Liver (tissue), 8 donors: ENCODE measurements at regions not wholly inside any gene's neighbourhood (a gene's known extent, or its start where the extent isn't known, plus 50 kb on each side); places are given as distances from the start of the nearest gene placed in this dataset.

Experiments used
- DNase-seq: peaks from one replicate; pipeline ENCODE4 v3.0.0-alpha.2; 2017; ENCODE audit warnings: low spot score
- H3K27ac ChIP-seq, 2 donors: one replicate each; pipeline ENCODE4 v1.7.0; 2013; ENCODE audit warnings: inconsistent platforms in 2 of 2, low read length in 2 of 2, control low read depth in 1 of 2, low read depth in 1 of 2, mild to moderate bottlenecking in 1 of 2
- H3K27me3 ChIP-seq, 4 donors: one replicate each; pipeline versions ENCODE4 v1.6.1 to v1.7.0; 2013; ENCODE audit warnings: low read length in 3 of 4, inconsistent platforms in 1 of 4, mild to moderate bottlenecking in 1 of 4, moderate library complexity in 1 of 4; ENCODE audit not compliant: control insufficient read depth in 4 of 4, insufficient read depth in 4 of 4
- H3K36me3 ChIP-seq, 4 donors: one replicate each; pipeline versions ENCODE4 v1.6.1 to v1.7.0; 2013; ENCODE audit warnings: low read length in 3 of 4, mild to moderate bottlenecking in 3 of 4, low read depth in 1 of 4, moderate library complexity in 1 of 4; ENCODE audit not compliant: control insufficient read depth in 4 of 4, insufficient read depth in 3 of 4
- H3K4me1 ChIP-seq, 4 donors: one replicate each; pipeline versions ENCODE4 v1.6.1 to v1.7.0; 2013; ENCODE audit warnings: low read length in 3 of 4, mild to moderate bottlenecking in 3 of 4, moderate library complexity in 1 of 4; ENCODE audit not compliant: control insufficient read depth in 4 of 4, insufficient read depth in 4 of 4
- H3K4me3 ChIP-seq, 3 donors: one replicate each; pipeline versions ENCODE4 v1.6.1 to v1.7.0; 2013; ENCODE audit warnings: low read length in 3 of 3, control low read depth in 1 of 3, low read depth in 1 of 3, mild to moderate bottlenecking in 1 of 3
- H3K9ac ChIP-seq, 2 donors: one replicate each; pipeline ENCODE4 v1.7.0; 2013; ENCODE audit warnings: low read length in 2 of 2, mild to moderate bottlenecking in 2 of 2, moderate library complexity in 2 of 2, control low read depth in 1 of 2, low read depth in 1 of 2
- H3K9me3 ChIP-seq, 4 donors: one replicate each; pipeline versions ENCODE4 v1.6.1 to v1.7.0; 2013; ENCODE audit warnings: low read length in 3 of 4; ENCODE audit not compliant: control insufficient read depth in 4 of 4
- EGR1 ChIP-seq, 2 donors: IDR thresholded peaks; 2 replicates each; pipeline ENCODE4 v1.6.1; 2016 to 2018; ENCODE audit warnings: antibody characterized with exemption in 2 of 2, low read depth in 2 of 2
- FOXA1 ChIP-seq: IDR thresholded peaks from 2 replicates; pipeline ENCODE4 v1.6.1; 2016; ENCODE audit warnings: antibody characterized with exemption
- FOXA2 ChIP-seq: IDR thresholded peaks from 2 replicates; pipeline ENCODE4 v1.6.1; 2016; ENCODE audit warnings: antibody characterized with exemption
- GABPA ChIP-seq, 2 donors: IDR thresholded peaks in 1 of 2; conservative IDR thresholded peaks in 1 of 2; 2 replicates each; pipeline ENCODE4 v1.6.1; 2016; ENCODE audit warnings: antibody characterized with exemption in 2 of 2, mild to moderate bottlenecking in 1 of 2, moderate library complexity in 1 of 2
- HNF4A ChIP-seq, 2 donors: conservative IDR thresholded peaks; 2 replicates each; pipeline ENCODE4 v1.6.1; 2016; ENCODE audit warnings: antibody characterized with exemption in 2 of 2, mild to moderate bottlenecking in 2 of 2
- HNF4G ChIP-seq: IDR thresholded peaks from 2 replicates; pipeline ENCODE4 v1.6.1; 2016; ENCODE audit warnings: antibody characterized with exemption
- JUND ChIP-seq, 2 donors: IDR thresholded peaks; 2 replicates each; pipeline ENCODE4 v1.6.1; 2016; ENCODE audit warnings: antibody characterized with exemption in 2 of 2
- RAD21 ChIP-seq, 2 donors: IDR thresholded peaks; 2 replicates each; pipeline ENCODE4 v1.6.1; 2016; ENCODE audit warnings: antibody characterized with exemption in 2 of 2, mild to moderate bottlenecking in 2 of 2
- RXRA ChIP-seq, 2 donors: IDR thresholded peaks; 2 replicates each; pipeline ENCODE4 v1.6.1; 2017 to 2018; ENCODE audit warnings: antibody characterized with exemption in 2 of 2, mild to moderate bottlenecking in 1 of 2
- SP1 ChIP-seq: IDR thresholded peaks from 2 replicates; pipeline ENCODE4 v1.6.1; 2018; ENCODE audit warnings: antibody characterized with exemption, mild to moderate bottlenecking
- TAF1 ChIP-seq: conservative IDR thresholded peaks from 2 replicates; pipeline ENCODE4 v1.6.1; 2016; ENCODE audit warnings: antibody characterized with exemption, mild to moderate bottlenecking
- YY1 ChIP-seq: IDR thresholded peaks from 2 replicates; pipeline ENCODE4 v1.6.1; 2016; ENCODE audit warnings: antibody characterized with exemption, mild to moderate bottlenecking
- WGBS: extraction: QIAGEN DNeasy Blood & Tissue Kit; methylation state at CpG from one replicate; pipeline ENCODE4 v1.1.7; 2013; 5-methylcytosine and 5-hydroxymethylcytosine counted together
- TF ChIP-seq, protein P1 (sequence below): IDR thresholded peaks from 2 replicates; pipeline ENCODE4 v1.6.1; 2016; ENCODE audit warnings: antibody characterized with exemption
- TF ChIP-seq, protein P2 (sequence below): IDR thresholded peaks from 2 replicates; pipeline ENCODE4 v1.6.1; 2016; ENCODE audit warnings: antibody characterized with exemption
- TF ChIP-seq, protein P3 (sequence below): IDR thresholded peaks from 2 replicates; pipeline ENCODE4 v1.6.1; 2016; ENCODE audit warnings: antibody characterized with exemption, mild to moderate bottlenecking
- TF ChIP-seq, protein P4 (sequence below): fragments of 150-350 bp; IDR thresholded peaks from 2 replicates; pipeline ENCODE4 v1.5.1; 2017; ENCODE audit warnings: improper control_type of control experiment, low read depth, low read length; ENCODE audit not compliant: missing input control
- TF ChIP-seq, protein P5 (sequence below): IDR thresholded peaks from 2 replicates; pipeline ENCODE4 v1.6.1; 2016; ENCODE audit warnings: antibody characterized with exemption
- donor health status: healthy.
- donor health status: healthy.
- donor health status: healthy.
- donor health status: healthy.
- donor health status: healthy.

DNA sequence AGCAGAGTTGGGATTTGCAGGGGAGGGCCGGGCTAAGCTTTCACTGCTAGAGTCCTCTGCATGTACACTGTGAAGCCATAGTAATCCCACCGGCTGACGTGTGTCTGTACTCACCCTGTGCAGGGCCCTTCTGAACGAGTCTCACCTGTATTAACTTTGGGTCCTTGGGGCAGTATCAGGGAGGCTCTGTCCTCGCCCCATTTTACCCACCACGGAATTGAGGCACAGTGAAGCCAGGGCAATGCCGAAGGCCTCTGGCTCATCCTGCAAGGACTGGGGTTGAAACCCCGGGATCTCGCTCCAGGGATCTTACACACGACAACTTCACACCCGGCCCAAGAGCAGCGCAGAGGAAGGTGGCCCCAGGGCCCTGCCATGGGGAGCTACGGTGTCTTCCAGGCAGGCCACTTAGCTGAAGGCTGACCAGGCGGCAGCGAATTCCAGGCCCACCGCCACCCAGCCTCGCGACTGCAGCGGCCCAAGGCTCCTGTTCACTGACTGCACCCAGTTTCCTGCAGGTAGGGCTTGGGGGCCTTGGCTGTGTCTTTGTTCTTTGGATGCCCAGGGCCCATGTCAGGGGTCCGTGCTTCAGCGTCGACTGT, 75.5 kb upstream of the ADRA2C start:
- no peak overlapping the region for H3K9ac ChIP-seq
- no peak for TF ChIP-seq FOXA2
- TF ChIP-seq, protein P1, sequence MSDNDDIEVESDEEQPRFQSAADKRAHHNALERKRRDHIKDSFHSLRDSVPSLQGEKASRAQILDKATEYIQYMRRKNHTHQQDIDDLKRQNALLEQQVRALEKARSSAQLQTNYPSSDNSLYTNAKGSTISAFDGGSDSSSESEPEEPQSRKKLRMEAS, result no peak
- no peak for TF ChIP-seq HNF4A (conservative IDR thresholded peaks at IDR 0.05)
- no peak for TF ChIP-seq JUND (IDR thresholded peaks at IDR 0.05)
- no peak for TF ChIP-seq EGR1 (IDR thresholded peaks at IDR 0.05; ENCODE audit: low read depth in 2 of 2)
- TF ChIP-seq YY1, result no peak
- TF ChIP-seq, protein P2, sequence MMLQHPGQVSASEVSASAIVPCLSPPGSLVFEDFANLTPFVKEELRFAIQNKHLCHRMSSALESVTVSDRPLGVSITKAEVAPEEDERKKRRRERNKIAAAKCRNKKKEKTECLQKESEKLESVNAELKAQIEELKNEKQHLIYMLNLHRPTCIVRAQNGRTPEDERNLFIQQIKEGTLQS, result no peak
- TF ChIP-seq, protein P3, sequence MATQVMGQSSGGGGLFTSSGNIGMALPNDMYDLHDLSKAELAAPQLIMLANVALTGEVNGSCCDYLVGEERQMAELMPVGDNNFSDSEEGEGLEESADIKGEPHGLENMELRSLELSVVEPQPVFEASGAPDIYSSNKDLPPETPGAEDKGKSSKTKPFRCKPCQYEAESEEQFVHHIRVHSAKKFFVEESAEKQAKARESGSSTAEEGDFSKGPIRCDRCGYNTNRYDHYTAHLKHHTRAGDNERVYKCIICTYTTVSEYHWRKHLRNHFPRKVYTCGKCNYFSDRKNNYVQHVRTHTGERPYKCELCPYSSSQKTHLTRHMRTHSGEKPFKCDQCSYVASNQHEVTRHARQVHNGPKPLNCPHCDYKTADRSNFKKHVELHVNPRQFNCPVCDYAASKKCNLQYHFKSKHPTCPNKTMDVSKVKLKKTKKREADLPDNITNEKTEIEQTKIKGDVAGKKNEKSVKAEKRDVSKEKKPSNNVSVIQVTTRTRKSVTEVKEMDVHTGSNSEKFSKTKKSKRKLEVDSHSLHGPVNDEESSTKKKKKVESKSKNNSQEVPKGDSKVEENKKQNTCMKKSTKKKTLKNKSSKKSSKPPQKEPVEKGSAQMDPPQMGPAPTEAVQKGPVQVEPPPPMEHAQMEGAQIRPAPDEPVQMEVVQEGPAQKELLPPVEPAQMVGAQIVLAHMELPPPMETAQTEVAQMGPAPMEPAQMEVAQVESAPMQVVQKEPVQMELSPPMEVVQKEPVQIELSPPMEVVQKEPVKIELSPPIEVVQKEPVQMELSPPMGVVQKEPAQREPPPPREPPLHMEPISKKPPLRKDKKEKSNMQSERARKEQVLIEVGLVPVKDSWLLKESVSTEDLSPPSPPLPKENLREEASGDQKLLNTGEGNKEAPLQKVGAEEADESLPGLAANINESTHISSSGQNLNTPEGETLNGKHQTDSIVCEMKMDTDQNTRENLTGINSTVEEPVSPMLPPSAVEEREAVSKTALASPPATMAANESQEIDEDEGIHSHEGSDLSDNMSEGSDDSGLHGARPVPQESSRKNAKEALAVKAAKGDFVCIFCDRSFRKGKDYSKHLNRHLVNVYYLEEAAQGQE, result no peak
- TF ChIP-seq RXRA (IDR thresholded peaks at IDR 0.05), result no peak
- no peak for TF ChIP-seq FOXA1
- no peak for TF ChIP-seq GABPA (IDR thresholded peaks at IDR 0.05 in 1 of 2, conservative IDR thresholded peaks at IDR 0.05 in 1 of 2)
- TF ChIP-seq, protein P4, sequence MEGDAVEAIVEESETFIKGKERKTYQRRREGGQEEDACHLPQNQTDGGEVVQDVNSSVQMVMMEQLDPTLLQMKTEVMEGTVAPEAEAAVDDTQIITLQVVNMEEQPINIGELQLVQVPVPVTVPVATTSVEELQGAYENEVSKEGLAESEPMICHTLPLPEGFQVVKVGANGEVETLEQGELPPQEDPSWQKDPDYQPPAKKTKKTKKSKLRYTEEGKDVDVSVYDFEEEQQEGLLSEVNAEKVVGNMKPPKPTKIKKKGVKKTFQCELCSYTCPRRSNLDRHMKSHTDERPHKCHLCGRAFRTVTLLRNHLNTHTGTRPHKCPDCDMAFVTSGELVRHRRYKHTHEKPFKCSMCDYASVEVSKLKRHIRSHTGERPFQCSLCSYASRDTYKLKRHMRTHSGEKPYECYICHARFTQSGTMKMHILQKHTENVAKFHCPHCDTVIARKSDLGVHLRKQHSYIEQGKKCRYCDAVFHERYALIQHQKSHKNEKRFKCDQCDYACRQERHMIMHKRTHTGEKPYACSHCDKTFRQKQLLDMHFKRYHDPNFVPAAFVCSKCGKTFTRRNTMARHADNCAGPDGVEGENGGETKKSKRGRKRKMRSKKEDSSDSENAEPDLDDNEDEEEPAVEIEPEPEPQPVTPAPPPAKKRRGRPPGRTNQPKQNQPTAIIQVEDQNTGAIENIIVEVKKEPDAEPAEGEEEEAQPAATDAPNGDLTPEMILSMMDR, result no peak
- no peak overlapping the region for H3K4me3 ChIP-seq
- H3K27me3 ChIP-seq, result no peaks in the 10 kb centered on the region
- H3K4me1 ChIP-seq, result no peaks in the 10 kb centered on the region
- H3K36me3 ChIP-seq, result no peaks in the 10 kb centered on the region
- no peak for DNase-seq
- no peak overlapping the region for H3K27ac ChIP-seq
- WGBS, result 92% methylated on average over 22 of the region's 22 CpGs
- H3K9me3 ChIP-seq, result no peaks in the 10 kb centered on the region

DNA sequence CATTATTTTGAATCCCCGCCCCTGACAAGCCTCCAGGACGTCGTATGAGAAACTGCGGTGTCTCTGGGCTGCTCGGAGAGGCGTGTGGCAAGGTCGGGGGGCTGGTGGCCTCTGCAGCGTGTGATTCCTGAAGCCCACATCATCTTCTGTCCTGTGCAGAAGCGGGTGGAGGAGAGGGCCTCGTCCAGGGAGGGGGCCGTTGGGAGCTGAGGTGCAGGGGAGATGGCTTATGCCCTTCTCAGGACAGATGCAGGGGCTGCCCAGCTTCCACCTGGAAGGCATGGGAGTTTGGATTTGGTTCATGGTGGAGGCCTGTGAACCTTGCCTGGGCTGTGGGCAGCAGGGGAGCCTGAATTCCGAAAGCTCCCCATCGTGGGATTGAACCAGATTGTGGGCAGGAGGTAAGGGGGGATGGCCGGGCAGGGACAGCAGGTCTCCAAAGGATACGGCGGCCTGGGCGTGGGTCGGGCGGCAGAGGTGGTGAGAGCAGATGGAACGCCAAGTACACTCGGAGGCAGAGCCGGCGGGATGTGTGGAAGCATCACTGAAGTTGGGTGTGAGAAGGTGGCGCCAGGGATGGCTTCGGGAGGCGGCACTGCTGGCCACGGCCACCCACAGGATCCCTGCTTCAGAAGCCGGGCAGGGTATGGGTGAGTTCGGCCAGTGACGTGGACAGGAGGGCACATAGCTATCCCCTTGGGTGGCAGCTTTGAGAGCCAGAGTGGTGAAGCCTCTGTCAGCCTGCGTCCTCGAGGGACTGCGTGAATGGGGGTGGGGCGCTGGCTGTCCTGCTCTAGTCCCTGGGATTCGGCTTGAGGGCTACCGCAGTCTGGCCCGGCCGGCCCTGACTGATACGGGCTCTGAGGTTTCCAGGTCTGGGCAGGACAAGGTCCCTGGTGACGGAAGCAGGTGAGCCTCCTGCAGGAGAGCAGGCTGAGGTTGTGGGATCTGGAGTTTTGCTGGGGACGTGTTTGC, 76.3 kb upstream of the ADRA2C start:
- DNase-seq, result no peak
- 88% methylated on average over 41 of the region's 41 CpGs for WGBS

More for the DNA sequence above, 76.3 kb upstream of the ADRA2C start:
- Histone ChIP-seq H3K4me1 (no peaks in the 10 kb centered on the region), H3K36me3 (no peaks in the 10 kb centered on the region), H3K9ac (no peak overlapping the region), H3K4me3 (no peak overlapping the region), H3K9me3 (no peaks in the 10 kb centered on the region), H3K27me3 (no peaks in the 10 kb centered on the region), H3K27ac (no peak overlapping the region)
- TF ChIP-seq JUND (IDR thresholded peaks at IDR 0.05), result no peak
- no peak for TF ChIP-seq FOXA2
- TF ChIP-seq HNF4A (conservative IDR thresholded peaks at IDR 0.05), result no peak
- no peak for TF ChIP-seq GABPA (IDR thresholded peaks at IDR 0.05 in 1 of 2, conservative IDR thresholded peaks at IDR 0.05 in 1 of 2)
- no peak for TF ChIP-seq SP1
- TF ChIP-seq YY1, result no peak
- no peak for TF ChIP-seq RXRA (IDR thresholded peaks at IDR 0.05)
- TF ChIP-seq, protein P2, result no peak
- no peak for TF ChIP-seq TAF1
- TF ChIP-seq, protein P5, sequence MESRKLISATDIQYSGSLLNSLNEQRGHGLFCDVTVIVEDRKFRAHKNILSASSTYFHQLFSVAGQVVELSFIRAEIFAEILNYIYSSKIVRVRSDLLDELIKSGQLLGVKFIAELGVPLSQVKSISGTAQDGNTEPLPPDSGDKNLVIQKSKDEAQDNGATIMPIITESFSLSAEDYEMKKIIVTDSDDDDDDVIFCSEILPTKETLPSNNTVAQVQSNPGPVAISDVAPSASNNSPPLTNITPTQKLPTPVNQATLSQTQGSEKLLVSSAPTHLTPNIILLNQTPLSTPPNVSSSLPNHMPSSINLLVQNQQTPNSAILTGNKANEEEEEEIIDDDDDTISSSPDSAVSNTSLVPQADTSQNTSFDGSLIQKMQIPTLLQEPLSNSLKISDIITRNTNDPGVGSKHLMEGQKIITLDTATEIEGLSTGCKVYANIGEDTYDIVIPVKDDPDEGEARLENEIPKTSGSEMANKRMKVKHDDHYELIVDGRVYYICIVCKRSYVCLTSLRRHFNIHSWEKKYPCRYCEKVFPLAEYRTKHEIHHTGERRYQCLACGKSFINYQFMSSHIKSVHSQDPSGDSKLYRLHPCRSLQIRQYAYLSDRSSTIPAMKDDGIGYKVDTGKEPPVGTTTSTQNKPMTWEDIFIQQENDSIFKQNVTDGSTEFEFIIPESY, result no peak
- TF ChIP-seq HNF4G, result no peak
- TF ChIP-seq, protein P3, result no peak
- no peak for TF ChIP-seq RAD21 (IDR thresholded peaks at IDR 0.05)
